NCI-H1105 (cell line): ENCODE measurements at regions not wholly inside any gene's neighbourhood (a gene's known extent, or its start where the extent isn't known, plus 50 kb on each side); places are given as distances from the start of the nearest gene placed in this dataset.

Source experiments
- DNase-seq: peaks from one replicate; lab custom pipeline; 2025; lab: John Stamatoyannopoulos, UW

GRCh38 chr6:164554700-164555476 is 754.5 kb downstream of the C6orf118 start:
- DNase-seq: no peak

- DNase-seq: no peak
These were observed 755.2 kb downstream of the C6orf118 start for GRCh38 chr6:164554226-164554625.

GRCh38 chr6:164551706-164552105 is 757.7 kb downstream of the C6orf118 start:
- no peak for DNase-seq

- no peak for DNase-seq
These were observed 762.3 kb downstream of the C6orf118 start for GRCh38 chr6:164547076-164547475.

GRCh38 chr6:164546263-164546662 is 763.1 kb downstream of the C6orf118 start:
- DNase-seq: no peak

- no peak for DNase-seq
These were observed 775.2 kb downstream of the C6orf118 start for GRCh38 chr6:164534070-164534766.

GRCh38 chr6:164533045-164533362 is 776.4 kb downstream of the C6orf118 start:
- no peak for DNase-seq

GRCh38 chr6:164532198-164533044 is 777.0 kb downstream of the C6orf118 start:
- no peak for DNase-seq

- no peak for DNase-seq
These were observed 777.7 kb downstream of the C6orf118 start for GRCh38 chr6:164531736-164532135.

GRCh38 chr6:164528539-164528938 is 780.9 kb downstream of the C6orf118 start:
- DNase-seq: no peak

GRCh38 chr6:164523087-164523654 is 786.2 kb downstream of the C6orf118 start:
- no peak for DNase-seq

GRCh38 chr6:164520916-164521315 is 788.5 kb downstream of the C6orf118 start:
- DNase-seq: no peak

- DNase-seq: no peak
These were observed 802.0 kb downstream of the C6orf118 start for GRCh38 chr6:164507206-164507940.

- no peak for DNase-seq
These were observed 804.0 kb downstream of the C6orf118 start for GRCh38 chr6:164505425-164505824.

- DNase-seq: peak; percentile 36
These were observed 806.6 kb downstream of the C6orf118 start for GRCh38 chr6:164502833-164503232.

GRCh38 chr6:164495882-164496495 is 813.4 kb downstream of the C6orf118 start:
- DNase-seq: no peak

- DNase-seq: no peak
These were observed 831.0 kb downstream of the C6orf118 start for GRCh38 chr6:164478426-164478825.

GRCh38 chr6:164477790-164478189 is 831.6 kb downstream of the C6orf118 start:
- no peak for DNase-seq

GRCh38 chr6:164477101-164477500 is 832.3 kb downstream of the C6orf118 start:
- DNase-seq: no peak

GRCh38 chr6:164469276-164469949 is 840.0 kb downstream of the C6orf118 start:
- DNase-seq: no peak

GRCh38 chr6:164455835-164456234 is 853.6 kb downstream of the C6orf118 start:
- DNase-seq: no peak
